ENCODE measurements at regions not wholly inside any gene's neighbourhood (a gene's known extent, or its start where the extent isn't known, plus 50 kb on each side); places are given as distances from the start of the nearest gene placed in this dataset.

GRCh38 chr16:73515616-73516015, 467.7 kb upstream of the ZFHX3 start:
- TF ChIP-seq POLR2A (IDR thresholded peaks at IDR 0.05) = no peak
- TF ChIP-seq CTCF (IDR thresholded peaks at IDR 0.05) = no peak
